ENCODE measurements at regions not wholly inside any gene's neighbourhood (a gene's known extent, or its start where the extent isn't known, plus 50 kb on each side); places are given as distances from the start of the nearest gene placed in this dataset.

- Histone ChIP-seq H3K9me3 (no peaks in the 10 kb centered on the region), H3K4me3 (no peak overlapping the region), H3K36me3 (no peaks in the 10 kb centered on the region), H3K27me3 (no peaks in the 10 kb centered on the region), H3K27ac (no peak overlapping the region), H3K4me1 (no peaks in the 10 kb centered on the region)
- DNase-seq, result no peak
- no peak for ATAC-seq
- WGBS (ENCODE audit: insufficient coverage, low coverage, low lambda C conversion rate, missing lambda C conversion rate), result 74% methylated on average over 2 of the region's 2 CpGs
- no peak for TF ChIP-seq POLR2A (IDR thresholded peaks at IDR 0.05)
- TF ChIP-seq CTCF (IDR thresholded peaks at IDR 0.05), result no peak
- intact Hi-C loops (cut with DNase I), result no loop called here
These were observed 87.2 kb upstream of the CISTR start for GRCh38 chr12:53838978-53839377.

GRCh38 chr12:53840316-53840715 lies 88.5 kb upstream of the CISTR start:
- intact Hi-C loops (cut with DNase I), result no loop called here
- H3K36me3 ChIP-seq, result no peaks in the 10 kb centered on the region
- H3K27me3 ChIP-seq, result no peaks in the 10 kb centered on the region
- no peaks in the 10 kb centered on the region for H3K4me1 ChIP-seq
- H3K9me3 ChIP-seq, result no peaks in the 10 kb centered on the region
- ATAC-seq (no peak), DNase-seq (no peak)
- no peak overlapping the region for H3K27ac ChIP-seq
- H3K4me3 ChIP-seq, result no peak overlapping the region
- no peak for TF ChIP-seq CTCF (IDR thresholded peaks at IDR 0.05)
- no peak for TF ChIP-seq POLR2A (IDR thresholded peaks at IDR 0.05)
- WGBS (ENCODE audit: insufficient coverage, low coverage, low lambda C conversion rate, missing lambda C conversion rate), result 88% methylated on average over 3 of the region's 4 CpGs

- WGBS (ENCODE audit: insufficient coverage, low coverage, low lambda C conversion rate, missing lambda C conversion rate), result 75% methylated on average over 6 of the region's 6 CpGs
- Histone ChIP-seq H3K36me3 (no peaks in the 10 kb centered on the region), H3K27me3 (no peaks in the 10 kb centered on the region), H3K9me3 (no peaks in the 10 kb centered on the region), H3K4me3 (no peak overlapping the region), H3K27ac (no peak overlapping the region), H3K4me1 (no peaks in the 10 kb centered on the region)
- ATAC-seq, result no peak
- no peak for DNase-seq
- intact Hi-C loops (cut with DNase I), result no loop called here
- TF ChIP-seq POLR2A (IDR thresholded peaks at IDR 0.05) (no peak), CTCF (IDR thresholded peaks at IDR 0.05) (no peak)
These were observed 90.9 kb upstream of the CISTR start for GRCh38 chr12:53842686-53843085.

- H3K27me3 ChIP-seq, result no peaks in the 10 kb centered on the region
- TF ChIP-seq CTCF (IDR thresholded peaks at IDR 0.05) (no peak), POLR2A (IDR thresholded peaks at IDR 0.05) (no peak)
- intact Hi-C loops (cut with DNase I), result no loop called here
- no peak overlapping the region for H3K27ac ChIP-seq
- no peaks in the 10 kb centered on the region for H3K4me1 ChIP-seq
- no peaks in the 10 kb centered on the region for H3K36me3 ChIP-seq
- no CpG with 5 or more reads among the region's 1 CpG for WGBS (ENCODE audit: insufficient coverage, low coverage, low lambda C conversion rate, missing lambda C conversion rate)
- no peaks in the 10 kb centered on the region for H3K9me3 ChIP-seq
- DNase-seq (no peak), ATAC-seq (no peak)
- no peak overlapping the region for H3K4me3 ChIP-seq
These were observed 91.8 kb upstream of the CISTR start for GRCh38 chr12:53843545-53843944.

Measured in right lobe of liver (tissue), 6 donors.